NCI-H748 (cell line): ENCODE measurements at regions not wholly inside any gene's neighbourhood (a gene's known extent, or its start where the extent isn't known, plus 50 kb on each side); places are given as distances from the start of the nearest gene placed in this dataset.

Experiments used
- DNase-seq: peaks from one replicate; lab custom pipeline; 2025; ENCODE audit not compliant: unreplicated experiment; lab: John Stamatoyannopoulos, UW

DNA sequence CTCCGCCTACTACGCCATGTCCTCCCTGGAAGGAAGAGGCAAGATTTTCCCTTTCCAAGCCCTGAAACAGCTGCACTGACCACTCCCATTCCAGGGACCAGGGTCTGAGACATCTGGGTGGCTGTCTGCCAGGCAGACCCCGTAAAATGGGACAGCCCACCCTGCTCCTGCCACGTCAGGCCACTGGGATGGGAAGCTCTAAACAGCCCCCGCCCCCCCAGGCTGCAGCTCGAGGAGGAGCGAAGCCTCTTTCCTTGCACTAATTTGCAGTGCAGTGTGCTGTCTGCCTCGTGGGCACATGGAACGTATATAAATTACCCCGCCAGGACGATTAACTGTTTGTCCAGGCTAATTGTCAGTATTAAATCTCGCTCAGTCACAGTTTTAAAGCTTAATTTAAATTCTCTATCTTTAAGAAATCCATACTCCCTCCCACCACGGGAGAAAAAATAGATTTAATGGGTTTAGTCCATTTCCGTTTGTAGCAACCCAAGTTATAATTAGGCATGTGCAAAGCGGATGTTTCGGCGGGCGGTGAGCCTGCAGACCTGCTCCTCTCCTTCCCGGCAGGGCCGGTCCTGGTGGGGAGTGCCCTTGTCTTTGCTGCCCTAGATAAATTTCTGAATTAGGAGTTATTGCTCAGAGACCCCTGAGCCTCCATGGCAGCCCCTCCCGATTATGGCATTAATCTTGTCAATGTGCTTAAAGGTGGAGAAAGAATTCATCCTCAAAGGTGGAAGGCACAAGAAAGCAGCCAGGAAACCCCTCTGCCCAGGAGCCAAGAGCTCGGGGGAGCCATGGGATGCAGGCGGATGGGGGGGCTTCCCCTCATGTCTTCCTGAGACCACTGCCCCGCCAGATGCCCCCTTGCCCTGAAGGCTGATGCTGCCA is 268.0 kb upstream of the TNRC6C start:
- DNase-seq = peak; percentile 44

DNA sequence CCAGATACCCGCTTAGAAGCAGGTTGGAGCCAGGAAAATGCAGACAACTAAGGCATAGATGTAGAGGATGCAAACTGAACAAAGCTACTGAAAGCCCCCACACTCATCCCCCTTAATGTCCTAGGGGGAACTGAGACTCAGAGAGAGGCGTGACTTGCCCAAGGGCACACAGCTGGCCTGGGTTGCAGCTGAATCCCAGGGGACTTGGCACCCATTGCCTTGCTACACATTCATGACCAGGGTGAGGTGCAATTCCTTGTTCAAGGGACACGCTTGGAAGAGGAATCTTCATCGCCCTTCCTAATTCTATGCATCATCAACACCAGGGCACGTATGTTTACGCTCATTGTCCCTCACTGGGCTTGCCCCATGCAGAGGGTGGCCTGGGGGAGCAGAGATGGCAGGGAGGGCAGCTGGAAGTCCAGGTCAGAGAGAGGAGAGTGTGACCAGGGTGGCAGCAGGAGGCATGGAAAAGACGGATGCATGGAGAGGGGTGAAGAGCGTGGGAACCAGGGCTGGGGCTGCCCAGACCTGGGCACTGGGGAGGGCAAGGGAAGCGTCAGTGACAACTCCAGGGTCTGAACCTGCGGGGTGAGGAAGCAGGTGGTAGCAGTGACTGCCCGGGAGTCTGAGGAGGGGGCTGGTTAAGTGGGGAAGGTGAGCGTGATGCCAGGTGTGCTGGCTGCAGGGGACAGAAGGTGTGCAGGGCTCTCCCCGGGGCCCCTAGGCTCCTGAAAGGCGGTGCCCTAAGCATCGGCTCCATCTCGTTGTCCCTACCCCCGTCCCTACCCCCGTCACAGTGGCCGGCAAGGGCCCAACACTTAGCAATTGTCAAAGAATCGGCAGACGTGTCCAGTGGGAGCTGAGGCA is 267.1 kb upstream of the TNRC6C start:
- no peak for DNase-seq

- no peak for DNase-seq
Observed at GRCh38 chr17:77692571-77693161, 265.8 kb upstream of the TNRC6C start.

- DNase-seq = no peak
Observed at GRCh38 chr17:77693301-77693700, 265.2 kb upstream of the TNRC6C start.

DNA sequence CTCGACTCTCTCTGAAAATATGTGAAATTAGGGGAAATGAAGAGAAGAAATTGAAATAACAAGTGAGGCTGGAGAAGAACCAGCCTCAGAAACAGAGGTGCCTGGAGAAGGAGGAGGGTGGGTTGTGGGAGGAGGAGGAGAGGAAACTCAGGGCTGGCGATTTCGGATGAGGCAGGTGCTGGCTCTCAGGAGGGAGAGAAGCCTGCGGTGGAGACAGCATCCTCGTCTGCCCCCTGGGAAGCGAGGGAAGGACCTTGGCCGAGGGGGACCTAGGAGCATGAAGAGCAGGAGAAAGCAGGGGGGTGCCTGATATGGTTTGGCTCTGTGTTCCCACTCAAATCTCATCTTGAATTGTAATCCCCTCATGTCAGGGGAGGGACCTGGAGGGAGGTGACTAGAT is 264.7 kb upstream of the TNRC6C start:
- DNase-seq = no peak

- no peak for DNase-seq
Observed at GRCh38 chr17:77694391-77695363, 263.8 kb upstream of the TNRC6C start.

DNA sequence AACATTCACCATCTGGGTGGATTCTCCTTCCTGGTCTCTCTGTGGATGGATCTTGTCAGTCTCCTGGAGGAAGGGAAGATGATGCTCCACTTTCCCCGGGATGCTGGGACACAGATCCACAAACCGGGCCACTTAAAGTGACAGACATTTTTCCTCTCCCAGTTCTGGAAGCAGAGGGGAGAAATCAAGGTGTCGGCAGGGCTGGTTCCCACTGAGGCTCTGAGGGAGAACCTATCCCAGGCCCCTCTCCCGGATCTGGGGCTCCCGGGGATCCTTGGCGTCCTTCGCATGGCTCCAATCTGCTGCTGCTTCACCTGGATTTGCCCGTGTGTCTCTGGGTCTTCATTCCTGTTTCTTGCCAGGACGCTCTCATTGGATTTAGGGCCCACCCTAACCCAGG is 263.1 kb upstream of the TNRC6C start:
- no peak for DNase-seq

- peak; percentile 70 for DNase-seq
Observed at GRCh38 chr17:77696151-77696720, 262.3 kb upstream of the TNRC6C start.

- peak; percentile 43 for DNase-seq
Observed at GRCh38 chr17:77696721-77697460, 261.6 kb upstream of the TNRC6C start.

DNA sequence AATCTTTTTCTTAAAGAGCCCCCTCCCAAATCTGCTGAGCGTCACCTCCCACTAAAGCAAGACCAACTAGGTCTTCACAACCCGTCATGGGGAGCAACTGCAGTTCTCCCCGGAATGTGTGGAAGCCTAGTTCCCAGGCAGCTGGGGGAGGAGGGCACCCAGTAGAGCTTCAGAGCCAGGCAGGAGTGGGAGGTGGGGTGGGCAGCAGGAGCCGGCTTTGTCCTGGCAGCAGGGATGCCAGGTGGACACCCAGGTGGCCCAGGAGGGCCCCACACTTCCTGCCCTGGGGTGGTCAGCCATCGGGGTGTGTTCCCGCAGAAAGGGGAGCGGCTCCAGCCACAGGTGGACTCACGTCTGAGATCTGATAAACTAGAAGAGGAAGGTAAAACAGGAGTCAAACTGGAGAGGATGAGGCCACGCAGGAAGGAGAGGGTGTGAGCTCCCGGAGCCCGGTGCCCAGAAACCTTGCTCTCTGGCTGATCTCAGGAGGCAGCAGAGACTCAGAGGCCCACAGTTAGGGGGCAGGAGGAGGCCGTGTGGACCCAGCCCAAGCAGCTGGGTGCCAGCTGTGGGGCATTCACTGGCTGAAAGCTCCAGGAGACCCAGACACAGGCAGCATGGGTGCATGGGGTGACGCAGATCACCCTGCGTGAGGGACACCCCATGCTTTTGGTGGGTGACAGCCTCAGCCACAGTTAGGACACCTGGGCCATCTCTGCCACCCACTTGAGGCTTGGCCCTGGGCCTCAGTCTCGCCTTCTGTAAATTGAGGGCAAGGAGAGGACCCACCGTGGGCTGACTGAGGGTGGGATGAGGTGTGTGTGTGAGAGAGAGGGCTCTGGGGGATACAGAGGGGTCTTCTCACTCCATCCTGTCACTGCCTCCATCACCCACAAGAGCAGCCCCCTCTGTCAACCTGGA is 260.8 kb upstream of the TNRC6C start:
- no peak for DNase-seq

DNA sequence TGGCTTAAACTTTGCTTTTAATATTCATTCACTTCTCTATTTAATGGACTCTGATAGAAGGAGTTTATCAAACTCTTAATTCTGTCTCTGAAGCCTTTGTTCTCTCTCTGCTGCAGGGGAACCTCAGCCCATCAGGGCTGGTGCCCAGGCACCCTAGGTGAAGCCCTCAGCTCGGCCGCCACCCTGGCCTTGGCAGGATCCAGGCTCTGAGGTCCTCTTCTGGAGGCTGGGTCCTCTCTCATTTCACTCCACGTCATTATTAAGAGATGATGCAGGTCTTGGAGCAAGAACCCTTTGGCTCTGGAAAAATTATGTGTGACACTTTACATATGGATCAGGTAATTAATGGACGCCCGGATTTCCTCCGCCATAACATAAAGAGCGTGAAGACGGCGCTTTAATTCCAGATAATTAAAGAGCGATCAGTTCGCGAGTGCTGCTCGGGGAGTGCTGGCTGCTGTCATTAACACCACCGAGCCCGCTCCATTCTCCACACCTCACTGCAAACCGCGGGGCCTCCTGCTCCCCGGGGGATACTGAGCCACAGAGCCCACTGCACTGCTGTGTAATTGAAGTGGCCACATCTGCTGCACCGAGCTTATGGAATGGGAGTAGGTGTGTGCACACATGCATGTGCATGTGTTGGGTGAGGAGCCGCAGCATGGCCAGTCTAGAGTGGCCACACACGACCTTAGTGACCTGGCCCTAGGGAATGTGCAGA is 259.4 kb upstream of the TNRC6C start:
- DNase-seq = no peak

GRCh38 chr17:77700165-77700881 is 258.2 kb upstream of the TNRC6C start:
- no peak for DNase-seq

DNA sequence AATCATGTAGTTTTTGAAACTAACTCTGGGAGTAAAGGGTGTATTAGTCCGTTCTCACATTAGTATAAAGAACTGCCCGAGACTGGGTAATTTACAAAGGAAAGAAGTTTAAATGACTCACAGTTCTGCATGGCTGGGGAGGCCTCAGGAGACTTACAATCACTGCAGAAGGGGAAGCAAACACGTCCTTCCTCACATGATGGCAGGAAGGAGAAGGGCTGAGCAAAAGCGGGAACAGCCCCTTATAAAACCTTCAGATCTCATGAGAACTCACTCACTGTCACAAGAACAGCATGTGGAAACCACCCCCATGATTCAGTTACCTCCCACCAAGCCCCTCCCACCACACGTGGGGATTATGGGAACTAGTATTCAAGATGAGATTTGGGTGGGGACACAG is 256.5 kb upstream of the TNRC6C start:
- DNase-seq = no peak

- DNase-seq = no peak
Observed at GRCh38 chr17:77704048-77704815, 254.3 kb upstream of the TNRC6C start.

- no peak for DNase-seq
Observed at GRCh38 chr17:77706938-77707337, 251.6 kb upstream of the TNRC6C start.

DNA sequence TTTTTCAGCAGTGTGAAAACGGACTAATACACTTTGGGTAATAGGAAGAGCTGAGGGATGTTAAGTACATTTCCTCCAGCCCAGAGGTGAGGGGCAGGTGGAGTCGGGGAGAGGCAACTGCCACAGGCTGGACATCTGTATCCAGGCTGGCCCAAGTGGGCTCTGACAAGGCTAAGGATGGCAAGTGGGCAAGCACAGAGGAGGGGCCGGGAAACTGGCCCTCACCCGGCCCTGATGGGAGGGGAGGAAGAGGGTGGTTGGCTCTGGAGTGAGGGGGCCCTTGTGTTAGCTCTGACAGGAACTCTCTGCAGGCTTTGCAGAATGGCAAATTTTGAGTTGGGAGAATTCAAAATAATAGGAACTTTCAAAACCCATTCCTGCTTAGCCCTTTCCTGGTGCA is 251.0 kb upstream of the TNRC6C start:
- no peak for DNase-seq
